Hepatocyte (in vitro differentiated cells): ENCODE measurements at regions not wholly inside any gene's neighbourhood (a gene's known extent, or its start where the extent isn't known, plus 50 kb on each side); places are given as distances from the start of the nearest gene placed in this dataset.
A peak's percentile ranks its signal among the peaks of the same experiment; 100 is the strongest.

Source experiments
- DNase-seq: peaks from one replicate; pipeline ENCODE4 v3.0.0-alpha.2; 2016; ENCODE audit warnings: low spot score
- H2AFZ ChIP-seq: fragments of 200-600 bp; sonication (generic); 2 replicates; pipeline ENCODE4 v1.6.0; 2016; ENCODE audit warnings: antibody characterized with exemption, mild to moderate bottlenecking
- H3K27ac ChIP-seq: fragments of 200-600 bp; sonication (generic); 2 replicates; pipeline ENCODE4 v1.5.1; 2016; ENCODE audit warnings: mild to moderate bottlenecking
- H3K27me3 ChIP-seq: fragments of 200-600 bp; sonication (generic); 2 replicates; pipeline ENCODE4 v1.6.1; 2016
- H3K36me3 ChIP-seq: fragments of 200-600 bp; sonication (generic); replicated peaks from 2 replicates; pipeline ENCODE4 v1.5.1; 2016; ENCODE audit warnings: low read depth; ENCODE audit not compliant: insufficient read depth
- H3K4me1 ChIP-seq: fragments of 200-600 bp; sonication (generic); 2 replicates; pipeline ENCODE4 v1.5.1; 2016; ENCODE audit warnings: mild to moderate bottlenecking, moderate library complexity; ENCODE audit not compliant: insufficient read depth
- H3K4me2 ChIP-seq: fragments of 200-600 bp; sonication (generic); 2 replicates; pipeline ENCODE4 v1.6.0; 2016
- H3K4me3 ChIP-seq: fragments of 200-600 bp; sonication (generic); 2 replicates; pipeline ENCODE4 v1.5.1; 2016; ENCODE audit warnings: mild to moderate bottlenecking
- H3K79me2 ChIP-seq: fragments of 200-600 bp; sonication (generic); 2 replicates; pipeline ENCODE4 v1.6.0; 2017; ENCODE audit warnings: mild to moderate bottlenecking
- H3K9me2 ChIP-seq: fragments of 200-600 bp; sonication (generic); replicated peaks from 2 replicates; pipeline ENCODE4 v1.6.0; 2017; ENCODE audit warnings: mild to moderate bottlenecking; ENCODE audit not compliant: insufficient read depth
- H3K9me3 ChIP-seq: fragments of 200-600 bp; sonication (generic); 2 replicates; pipeline ENCODE4 v1.5.1; 2016; ENCODE audit warnings: low read depth, mild to moderate bottlenecking
- H4K20me1 ChIP-seq: fragments of 200-600 bp; sonication (generic); 2 replicates; pipeline ENCODE4 v1.6.0; 2016; ENCODE audit warnings: mild to moderate bottlenecking; ENCODE audit not compliant: insufficient read depth, poor library complexity, severe bottlenecking
- CTCF ChIP-seq: fragments of 200-600 bp; sonication (generic); IDR thresholded peaks from 2 replicates; pipeline ENCODE4 v1.5.1; 2016; ENCODE audit warnings: antibody characterized with exemption, mild to moderate bottlenecking; ENCODE audit not compliant: poor library complexity
- EZH2 ChIP-seq: fragments of 200-600 bp; sonication (generic); IDR thresholded peaks from 2 replicates; pipeline ENCODE4 v1.6.1; 2016; ENCODE audit warnings: antibody characterized with exemption, mild to moderate bottlenecking, borderline replicate concordance
- EZH2phosphoT487 ChIP-seq: fragments of 200-600 bp; sonication (generic); IDR thresholded peaks from one replicate; pipeline ENCODE4 v1.6.1; 2018; ENCODE audit warnings: antibody characterized with exemption, mild to moderate bottlenecking, low read depth, moderate library complexity; ENCODE audit not compliant: unreplicated experiment, severe bottlenecking
- WGBS: methylation state at CpG from one replicate; pipeline ENCODE4 v1.1.6; 2016; ENCODE audit warnings: low lambda C conversion rate; ENCODE audit errors: missing lambda C conversion rate; 5-methylcytosine and 5-hydroxymethylcytosine counted together

- no peak overlapping the region for H2AFZ ChIP-seq
- no peaks in the 10 kb centered on the region for H3K36me3 ChIP-seq
- no peak for DNase-seq
- TF ChIP-seq CTCF (no peak), EZH2phosphoT487 (no peak), EZH2 (no peak)
- H3K9me2 ChIP-seq, result no peaks in the 10 kb centered on the region
- 73% methylated on average over 4 of the region's 4 CpGs for WGBS
- no peaks in the 10 kb centered on the region for H3K79me2 ChIP-seq
- H3K27ac ChIP-seq, result no peak overlapping the region
- no peaks in the 10 kb centered on the region for H4K20me1 ChIP-seq
- no peak overlapping the region for H3K4me2 ChIP-seq
- no peaks in the 10 kb centered on the region for H3K9me3 ChIP-seq
- H3K4me1 ChIP-seq, result no peaks in the 10 kb centered on the region
- H3K27me3 ChIP-seq, result no peaks in the 10 kb centered on the region
- no peak overlapping the region for H3K4me3 ChIP-seq
Observed at GRCh38 chr14:30440961-30441360, 118.0 kb upstream of the G2E3 start.

- 51% methylated on average over 7 of the region's 7 CpGs for WGBS
Observed at GRCh38 chr14:30443368-30444007, 115.5 kb upstream of the G2E3 start.

GRCh38 chr14:30444451-30444850 lies 114.5 kb upstream of the G2E3 start:
- H3K79me2 ChIP-seq, result no peaks in the 10 kb centered on the region
- no peaks in the 10 kb centered on the region for H3K36me3 ChIP-seq
- WGBS, result 79% methylated on average over 1 of the region's 1 CpG
- no peak overlapping the region for H3K27ac ChIP-seq
- no peaks in the 10 kb centered on the region for H3K27me3 ChIP-seq
- no peak for DNase-seq
- no peak overlapping the region for H2AFZ ChIP-seq
- TF ChIP-seq EZH2 (no peak), CTCF (no peak), EZH2phosphoT487 (no peak)
- no peaks in the 10 kb centered on the region for H3K4me1 ChIP-seq
- no peaks in the 10 kb centered on the region for H4K20me1 ChIP-seq
- no peak overlapping the region for H3K4me3 ChIP-seq
- H3K9me2 ChIP-seq, result no peaks in the 10 kb centered on the region
- H3K9me3 ChIP-seq, result no peaks in the 10 kb centered on the region
- no peak overlapping the region for H3K4me2 ChIP-seq

More at GRCh38 chr14:30443368-30444007, 115.5 kb upstream of the G2E3 start:
- Histone ChIP-seq H4K20me1 (no peaks in the 10 kb centered on the region), H3K27me3 (no peaks in the 10 kb centered on the region), H3K27ac (no peak overlapping the region), H3K36me3 (no peaks in the 10 kb centered on the region), H3K4me2 (no peak overlapping the region), H3K9me3 (no peaks in the 10 kb centered on the region), H3K4me1 (no peaks in the 10 kb centered on the region), H3K79me2 (no peaks in the 10 kb centered on the region), H3K9me2 (no peaks in the 10 kb centered on the region), H3K4me3 (no peak overlapping the region), H2AFZ (no peak overlapping the region)
- DNase-seq, result peak; percentile 58
- peak; percentile 84 for TF ChIP-seq CTCF
- TF ChIP-seq EZH2phosphoT487, result no peak
